ENCODE measurements at regions not wholly inside any gene's neighbourhood (a gene's known extent, or its start where the extent isn't known, plus 50 kb on each side); places are given as distances from the start of the nearest gene placed in this dataset.

DNA sequence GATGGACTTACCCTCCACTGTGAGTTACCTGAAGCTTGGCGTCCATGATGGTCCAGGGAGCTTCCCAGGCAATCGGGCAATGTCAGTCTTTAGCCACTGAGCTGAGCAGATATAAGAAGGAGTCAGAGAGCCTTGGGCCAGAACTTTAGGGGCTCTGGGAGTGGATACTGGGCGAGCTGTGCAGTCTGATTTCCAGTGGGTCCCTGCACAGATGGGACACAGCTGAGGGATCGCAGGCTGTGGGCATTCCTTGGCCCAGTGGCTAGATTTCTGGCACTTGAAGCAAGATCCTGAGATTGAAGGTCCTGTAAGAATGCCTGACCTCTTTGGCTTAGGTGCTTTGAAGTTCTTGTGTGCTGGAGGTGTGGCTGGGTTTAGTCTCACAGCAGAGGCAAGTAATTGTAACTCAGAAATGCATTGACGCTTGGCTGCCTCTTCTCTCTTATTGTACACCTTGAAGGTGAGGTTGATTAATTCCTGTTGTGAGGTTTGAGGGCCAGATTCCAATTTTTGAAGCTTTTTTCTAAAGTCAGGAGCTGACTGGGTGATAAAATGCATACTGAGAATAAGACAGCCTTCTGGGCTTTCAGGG, 2283.8 kb downstream of the TP53TG3F start:
- CTCF ChIA-PET = no interaction called here
- Mint-ChIP-seq H3K4me1 (no peaks in the 10 kb centered on the region), H3K27me3 (no peaks in the 10 kb centered on the region), H3K4me3 (no peak overlapping the region), H3K9me3 (ENCODE audit: insufficient read depth) (peaks cover 25% of the 10 kb centered on the region), H3K27ac (no peak overlapping the region)
- Histone ChIP-seq H3K36me3 (replicated peaks in 1 of 2; ENCODE audit: control extremely low read depth in 1 of 2, control insufficient read depth in 1 of 2, extremely low read depth in 1 of 2, insufficient read depth in 2 of 2, low read length in 1 of 2) (no peaks in the 10 kb centered on the region), H3K79me2 (ENCODE audit: control insufficient read depth, insufficient read depth, low read length) (no peaks in the 10 kb centered on the region), H3K4me3 (ENCODE audit: control extremely low read depth in 1 of 5, extremely low read depth in 1 of 5, insufficient read depth in 1 of 5, low read depth in 2 of 5, low read length in 4 of 5) (no peak overlapping the region), H3K27me3 (replicated peaks in 1 of 4; ENCODE audit: control extremely low read depth in 1 of 4, control insufficient read depth in 3 of 4, insufficient read depth in 4 of 4, low read length in 3 of 4) (no peaks in the 10 kb centered on the region), H4K20me1 (ENCODE audit: control insufficient read depth, insufficient read depth, low read length, poor library complexity, severe bottlenecking) (no peaks in the 10 kb centered on the region), H3K27ac (ENCODE audit: low read length in 2 of 2) (no peak overlapping the region), H3K4me2 (replicated peaks; ENCODE audit: low read depth, low read length, poor library complexity, severe bottlenecking) (no peak overlapping the region), H3K9ac (ENCODE audit: low read length) (no peak overlapping the region), H2AFZ (ENCODE audit: insufficient read depth, low read depth, low read length, poor library complexity, severe bottlenecking) (no peak overlapping the region), H3K9me3 (ENCODE audit: control extremely low read depth in 1 of 3, control insufficient read depth in 2 of 3, insufficient read depth in 1 of 3, low read length in 2 of 3) (peaks cover 0 to 32% (median 0%) of the 10 kb centered on the region in 3 donors), H3K4me1 (ENCODE audit: control insufficient read depth in 2 of 2, insufficient read depth in 2 of 2, low read length in 2 of 2) (no peaks in the 10 kb centered on the region)
- TF ChIP-seq, protein P1, sequence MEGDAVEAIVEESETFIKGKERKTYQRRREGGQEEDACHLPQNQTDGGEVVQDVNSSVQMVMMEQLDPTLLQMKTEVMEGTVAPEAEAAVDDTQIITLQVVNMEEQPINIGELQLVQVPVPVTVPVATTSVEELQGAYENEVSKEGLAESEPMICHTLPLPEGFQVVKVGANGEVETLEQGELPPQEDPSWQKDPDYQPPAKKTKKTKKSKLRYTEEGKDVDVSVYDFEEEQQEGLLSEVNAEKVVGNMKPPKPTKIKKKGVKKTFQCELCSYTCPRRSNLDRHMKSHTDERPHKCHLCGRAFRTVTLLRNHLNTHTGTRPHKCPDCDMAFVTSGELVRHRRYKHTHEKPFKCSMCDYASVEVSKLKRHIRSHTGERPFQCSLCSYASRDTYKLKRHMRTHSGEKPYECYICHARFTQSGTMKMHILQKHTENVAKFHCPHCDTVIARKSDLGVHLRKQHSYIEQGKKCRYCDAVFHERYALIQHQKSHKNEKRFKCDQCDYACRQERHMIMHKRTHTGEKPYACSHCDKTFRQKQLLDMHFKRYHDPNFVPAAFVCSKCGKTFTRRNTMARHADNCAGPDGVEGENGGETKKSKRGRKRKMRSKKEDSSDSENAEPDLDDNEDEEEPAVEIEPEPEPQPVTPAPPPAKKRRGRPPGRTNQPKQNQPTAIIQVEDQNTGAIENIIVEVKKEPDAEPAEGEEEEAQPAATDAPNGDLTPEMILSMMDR (IDR thresholded peaks at IDR 0.05) = no peak
- no peak for TF ChIP-seq EZH2 (IDR thresholded peaks at IDR 0.05; ENCODE audit: borderline replicate concordance, insufficient read depth, low read depth, low read length, poor library complexity, severe bottlenecking)
- POLR2A ChIA-PET = no interaction called here
- intact Hi-C loops (cut with micrococcal nuclease) = no loop called here
- no peak for DNase-seq
- WGBS (ENCODE audit: insufficient coverage) = 55% methylated on average over 5 of the region's 5 CpGs
- ATAC-seq (ENCODE audit: low read depth) = no peak

DNA sequence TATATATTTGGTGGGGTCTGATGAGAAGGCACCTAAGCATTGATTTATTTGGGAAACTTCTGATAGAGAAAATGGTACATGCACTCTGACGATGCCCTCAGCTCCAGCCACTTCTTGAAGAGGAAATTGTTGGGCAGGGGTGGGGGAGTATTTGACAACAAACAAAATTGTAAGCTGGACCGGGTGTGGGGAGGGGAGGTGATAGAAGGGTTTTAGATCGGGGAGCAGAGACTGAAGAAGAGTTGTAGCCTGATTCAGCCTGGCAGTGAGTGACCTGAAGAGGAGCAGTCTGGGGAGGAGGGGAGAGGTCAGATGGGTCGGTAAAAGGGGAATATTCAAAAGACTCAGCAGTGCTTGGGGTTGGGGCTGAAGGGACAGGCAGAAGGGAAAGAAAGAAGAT, 2284.7 kb downstream of the TP53TG3F start:
- Histone ChIP-seq H3K4me1 (ENCODE audit: control insufficient read depth in 2 of 2, insufficient read depth in 2 of 2, low read length in 2 of 2) (no peaks in the 10 kb centered on the region), H3K27ac (ENCODE audit: low read length in 2 of 2) (no peak overlapping the region), H3K79me2 (ENCODE audit: control insufficient read depth, insufficient read depth, low read length) (no peaks in the 10 kb centered on the region), H3K4me2 (replicated peaks; ENCODE audit: low read depth, low read length, poor library complexity, severe bottlenecking) (no peak overlapping the region), H3K9me3 (ENCODE audit: control extremely low read depth in 1 of 3, control insufficient read depth in 2 of 3, insufficient read depth in 1 of 3, low read length in 2 of 3) (peaks cover 0 to 38% (median 0%) of the 10 kb centered on the region in 3 donors), H2AFZ (ENCODE audit: insufficient read depth, low read depth, low read length, poor library complexity, severe bottlenecking) (no peak overlapping the region), H4K20me1 (ENCODE audit: control insufficient read depth, insufficient read depth, low read length, poor library complexity, severe bottlenecking) (no peaks in the 10 kb centered on the region), H3K36me3 (replicated peaks in 1 of 2; ENCODE audit: control extremely low read depth in 1 of 2, control insufficient read depth in 1 of 2, extremely low read depth in 1 of 2, insufficient read depth in 2 of 2, low read length in 1 of 2) (no peaks in the 10 kb centered on the region), H3K27me3 (replicated peaks in 1 of 4; ENCODE audit: control extremely low read depth in 1 of 4, control insufficient read depth in 3 of 4, insufficient read depth in 4 of 4, low read length in 3 of 4) (no peaks in the 10 kb centered on the region), H3K4me3 (ENCODE audit: control extremely low read depth in 1 of 5, extremely low read depth in 1 of 5, insufficient read depth in 1 of 5, low read depth in 2 of 5, low read length in 4 of 5) (no peak overlapping the region), H3K9ac (ENCODE audit: low read length) (no peak overlapping the region)
- no peaks in the 10 kb centered on the region for H3K4me1 Mint-ChIP-seq
- WGBS (ENCODE audit: insufficient coverage) = 64% methylated on average over 4 of the region's 4 CpGs
- ChIA-PET CTCF (no interaction called here), POLR2A (no interaction called here)
- intact Hi-C loops (cut with micrococcal nuclease) = no loop called here
- TF ChIP-seq EZH2 (IDR thresholded peaks at IDR 0.05; ENCODE audit: borderline replicate concordance, insufficient read depth, low read depth, low read length, poor library complexity, severe bottlenecking) = no peak
- TF ChIP-seq, protein P1 (IDR thresholded peaks at IDR 0.05) = no peak
- no peaks in the 10 kb centered on the region for H3K27me3 Mint-ChIP-seq
- H3K4me3 Mint-ChIP-seq = no peak overlapping the region
- H3K27ac Mint-ChIP-seq = no peak overlapping the region
- H3K9me3 Mint-ChIP-seq (ENCODE audit: insufficient read depth) = peaks cover 21% of the 10 kb centered on the region
- no peak for DNase-seq
- no peak for ATAC-seq (ENCODE audit: low read depth)

Data from B cell (primary cell).